K562 (cell line): ENCODE measurements at regions not wholly inside any gene's neighbourhood (a gene's known extent, or its start where the extent isn't known, plus 50 kb on each side); places are given as distances from the start of the nearest gene placed in this dataset.

ENCODE experiments used
- ATAC-seq: fragments of 200-7000 bp; cut with Tn5 transposase; 3 replicates; pipeline ENCODE4 v1.9.1; 2020; ENCODE audit warnings: moderate library complexity
- BruUV-seq: library from RNA; stranded (reverse); fragments of 400-500 nt; replicated peaks from 2 replicates; lab custom pipeline; 2021; lab: Mats Ljungman, UMichigan
- CTCF ChIA-PET: fragments of 300-600 bp; formaldehyde crosslinking; extraction: SDS; loops from one replicate; lab custom pipeline; 2021; ENCODE audit warnings: low intra/inter-chr PET ratio; lab: Yijun Ruan, JAX
- POLR2A ChIA-PET: fragments of 300-600, 350-650 bp; sonication (Branson Sonifier 250); formaldehyde crosslinking; extraction: SDS; loops from one replicate; lab custom pipeline; 2021; ENCODE audit warnings: antibody characterized with exemption, inconsistent platforms; lab: Yijun Ruan, JAX
- DNase-seq, 4 experiments: peaks; one replicate each; pipeline versions ENCODE4 v3.0.0 to v3.0.0-alpha.2; 2011 to 2018; ENCODE audit warnings: low spot score in 3 of 4, mixed read lengths in 3 of 4; ENCODE audit errors: extremely low read depth in 1 of 4
- FAIRE-seq: peaks from 2 replicates; lab custom pipeline; 2011; peaks lifted over from hg19 to GRCh38; lab: Jason Lieb, UNC
- H2AFZ ChIP-seq: 2 replicates; pipeline ENCODE4 v1.6.0; 2011; ENCODE audit warnings: low read depth, low read length, control low read depth, inconsistent platforms
- H3K27ac ChIP-seq: fragments of 200-600 bp; 3 replicates; pipeline ENCODE4 v1.8.0; 2011; ENCODE audit warnings: low read depth, mild to moderate bottlenecking, control low read depth, inconsistent platforms, low read length, moderate library complexity, mixed read lengths; ENCODE audit errors: extremely low read depth
- H3K27me3 ChIP-seq, 2 experiments: fragments of 300-600 bp in 1 of 2; 2 replicates in 1 of 2; 3 replicates in 1 of 2; pipeline versions ENCODE4 v1.6.0 to v1.8.0; 2011; ENCODE audit warnings: inconsistent platforms in 2 of 2, low read length in 2 of 2, mild to moderate bottlenecking in 1 of 2, mixed read lengths in 1 of 2, moderate library complexity in 1 of 2; ENCODE audit not compliant: control insufficient read depth in 2 of 2, insufficient read depth in 2 of 2
- H3K36me3 ChIP-seq: fragments of 300-600 bp; 3 replicates; pipeline ENCODE4 v1.8.0; 2011; ENCODE audit warnings: mild to moderate bottlenecking, low read length, inconsistent platforms; ENCODE audit not compliant: control insufficient read depth, insufficient read depth
- H3K4me1 ChIP-seq, 2 experiments: fragments of 200-600 bp in 1 of 2; replicated peaks in 1 of 2; 2 replicates in 1 of 2; 3 replicates in 1 of 2; pipeline versions ENCODE4 v1.5.1 to v1.8.0; 2011; ENCODE audit warnings: inconsistent platforms in 2 of 2, low read length in 2 of 2, mild to moderate bottlenecking in 1 of 2, mixed read lengths in 1 of 2, moderate library complexity in 1 of 2; ENCODE audit not compliant: control insufficient read depth in 2 of 2, insufficient read depth in 2 of 2
- H3K4me2 ChIP-seq: 2 replicates; pipeline ENCODE4 v1.6.1; 2011; ENCODE audit warnings: low read length, control low read depth, inconsistent platforms, mixed read lengths; ENCODE audit not compliant: insufficient read depth
- H3K4me3 ChIP-seq: fragments of 200-600 bp; sonication (generic), shearing (Covaris generic); 2 replicates; pipeline ENCODE4 v1.5.1; 2016; ENCODE audit warnings: control low read depth, inconsistent platforms
- H3K79me2 ChIP-seq: fragments of 200-600 bp; 3 replicates; pipeline ENCODE4 v1.8.0; 2011; ENCODE audit warnings: low read length, inconsistent platforms; ENCODE audit not compliant: control insufficient read depth, insufficient read depth
- H3K9ac ChIP-seq, 2 experiments: 2 replicates each; pipeline versions ENCODE4 v1.6.0 to v1.6.1; 2011; ENCODE audit warnings: low read depth in 2 of 2, low read length in 2 of 2, control low read depth in 1 of 2, inconsistent platforms in 1 of 2, mild to moderate bottlenecking in 1 of 2, mixed read lengths in 1 of 2; ENCODE audit not compliant: insufficient read depth in 1 of 2
- H3K9me1 ChIP-seq: one replicate; pipeline ENCODE4 v1.6.0; 2011; ENCODE audit warnings: inconsistent platforms, mild to moderate bottlenecking, low read length, moderate library complexity; ENCODE audit not compliant: control insufficient read depth, insufficient read depth
- H3K9me3 ChIP-seq: replicated peaks from 2 replicates; pipeline ENCODE4 v1.5.1; 2011; ENCODE audit warnings: low read depth, low read length, inconsistent platforms; ENCODE audit not compliant: control insufficient read depth, insufficient read depth
- H4K20me1 ChIP-seq: replicated peaks from 2 replicates; pipeline ENCODE4 v1.6.1; 2011; ENCODE audit warnings: low read length, inconsistent platforms, mixed read lengths; ENCODE audit not compliant: control insufficient read depth, insufficient read depth
- ARID3B ChIP-seq: fragments of 250-450 bp; sonication (Bioruptor Pico); IDR thresholded peaks from 2 replicates; pipeline ENCODE4 v1.4.0; 2020; ENCODE audit warnings: borderline replicate concordance
- ERF ChIP-seq: fragments of 450-650 bp; formaldehyde crosslinking; IDR thresholded peaks from 2 replicates; pipeline ENCODE4 v1.4.0; 2020; ENCODE audit warnings: mild to moderate bottlenecking, mixed read lengths
- MTA3 ChIP-seq: fragments of 450-650 bp; formaldehyde crosslinking; IDR thresholded peaks from 2 replicates; pipeline ENCODE4 v1.6.1; 2017; ENCODE audit warnings: mild to moderate bottlenecking, borderline replicate concordance
- MTF1 ChIP-seq: fragments of 250-450 bp; sonication (Bioruptor Pico); IDR thresholded peaks from 2 replicates; pipeline ENCODE4 v1.9.0; 2021; ENCODE audit warnings: moderate library complexity, mild to moderate bottlenecking, inconsistent platforms, borderline replicate concordance
- MYNN ChIP-seq, 2 experiments: sonication (generic); formaldehyde crosslinking in 1 of 2; IDR thresholded peaks; 2 replicates each; pipeline versions ENCODE4 v1.5.0 to v1.6.1; 2016 to 2020; ENCODE audit warnings: antibody characterized with exemption in 1 of 2, missing genetic modification reagents in 1 of 2
- PYGO2 ChIP-seq: fragments of 450-650 bp; IDR thresholded peaks from 2 replicates; pipeline ENCODE4 v1.6.1; 2016; ENCODE audit warnings: mild to moderate bottlenecking, missing genetic modification characterization, moderate library complexity, missing compliant biosample characterization
- ZBTB11 ChIP-seq, 3 experiments: fragments of 200-800 bp in 1 of 3; fragments of 250-450 bp in 1 of 3; fragments of 450-650 bp in 1 of 3; sonication (Bioruptor Pico) in 1 of 3; sonication (Bioruptor generic) in 1 of 3; formaldehyde crosslinking in 1 of 3; IDR thresholded peaks; 2 replicates each; pipeline versions ENCODE4 v1.6.1 to v1.8.0; 2016 to 2022; ENCODE audit warnings: mild to moderate bottlenecking in 2 of 3, missing genetic modification characterization in 2 of 3, missing compliant biosample characterization in 1 of 3, moderate library complexity in 1 of 3
- ZBTB7A ChIP-seq: IDR thresholded peaks from 2 replicates; pipeline ENCODE4 v1.6.1; 2011; ENCODE audit warnings: low read depth, mild to moderate bottlenecking, low read length, moderate library complexity, borderline replicate concordance; ENCODE audit not compliant: control insufficient read depth
- ZNF57 ChIP-seq: fragments of 450-650 bp; formaldehyde crosslinking; IDR thresholded peaks from 2 replicates; pipeline ENCODE4 v1.4.0; 2020; ENCODE audit warnings: mild to moderate bottlenecking, moderate library complexity
- WGBS: fragments of 100-300 bp; shearing (Covaris generic); methylation state at CpG from one replicate; pipeline ENCODE4 v1.1.6; 2016; ENCODE audit warnings: low coverage, mixed read lengths; ENCODE audit not compliant: insufficient coverage; ENCODE audit errors: missing lambda C conversion rate; 5-methylcytosine and 5-hydroxymethylcytosine counted together
- in situ Hi-C: fragments of 300-500 bp; cut with MboI; formaldehyde crosslinking; loops from 4 replicates; pipeline ENCODE4 v1.15.0; 2018; ENCODE audit warnings: inconsistent platforms, mixed read lengths
- intact Hi-C: fragments of 100-400 bp; cut with micrococcal nuclease; formaldehyde crosslinking; loops from 2 replicates; pipeline ENCODE4 v1.14.2; 2022

- Histone ChIP-seq H3K9me1 (no peaks in the 10 kb centered on the region), H3K79me2 (no peaks in the 10 kb centered on the region), H4K20me1 (no peaks in the 10 kb centered on the region), H3K4me2 (no peak overlapping the region), H3K27me3 (no peaks in the 10 kb centered on the region)
- POLR2A ChIA-PET: no interaction called here
- ATAC-seq: no peak
- no peak for FAIRE-seq
- in situ Hi-C loops: no loop called here
- no peak for TF ChIP-seq MYNN (IDR thresholded peaks at IDR 0.05)
- TF ChIP-seq MYNN (CRISPR knock-in tag; IDR thresholded peaks at IDR 0.05): no peak
- no peak for TF ChIP-seq ZBTB11 (CRISPR knock-in tag; IDR thresholded peaks at IDR 0.05)
- TF ChIP-seq ARID3B (CRISPR knock-in tag): no peak
- TF ChIP-seq MTF1 (CRISPR knock-in tag): no peak
- no peak for TF ChIP-seq PYGO2 (tag)
- no peak for TF ChIP-seq MTA3
- TF ChIP-seq ERF (CRISPR knock-in tag): no peak
- no peak for TF ChIP-seq ZNF57 (CRISPR knock-in tag)
- TF ChIP-seq ZBTB7A: no peak
- TF ChIP-seq, all 486 proteins: peak for 0
- Histone ChIP-seq H3K4me1 (no peaks in the 10 kb centered on the region), H3K9ac (no peak overlapping the region), H2AFZ (no peak overlapping the region), H3K4me3 (no peak overlapping the region), H3K27ac (no peak overlapping the region), H3K9me3 (no peaks in the 10 kb centered on the region), H3K36me3 (no peaks in the 10 kb centered on the region)
- WGBS: 0% methylated on average over 1 of the region's 1 CpG
- CTCF ChIA-PET: no interaction called here
- BruUV-seq: no TSS peak
- no peak for DNase-seq
- intact Hi-C loops: no loop called here
Measured at GRCh38 chr3:148227534-148227933, 470.2 kb upstream of the AGTR1 start.
